ENCODE measurements at regions not wholly inside any gene's neighbourhood (a gene's known extent, or its start where the extent isn't known, plus 50 kb on each side); places are given as distances from the start of the nearest gene placed in this dataset.
"Not testable (repeated sequence)": the region's sequence is repeated elsewhere in the genome, so short reads cannot be mapped to it uniquely, and the experiment has no call there.

- no peak overlapping the region for H3K4me3 ChIP-seq (ENCODE audit: control insufficient read depth, low read depth, low read length)
- DNase-seq (ENCODE audit: low read depth) = no peak
- TF ChIP-seq, protein P1, sequence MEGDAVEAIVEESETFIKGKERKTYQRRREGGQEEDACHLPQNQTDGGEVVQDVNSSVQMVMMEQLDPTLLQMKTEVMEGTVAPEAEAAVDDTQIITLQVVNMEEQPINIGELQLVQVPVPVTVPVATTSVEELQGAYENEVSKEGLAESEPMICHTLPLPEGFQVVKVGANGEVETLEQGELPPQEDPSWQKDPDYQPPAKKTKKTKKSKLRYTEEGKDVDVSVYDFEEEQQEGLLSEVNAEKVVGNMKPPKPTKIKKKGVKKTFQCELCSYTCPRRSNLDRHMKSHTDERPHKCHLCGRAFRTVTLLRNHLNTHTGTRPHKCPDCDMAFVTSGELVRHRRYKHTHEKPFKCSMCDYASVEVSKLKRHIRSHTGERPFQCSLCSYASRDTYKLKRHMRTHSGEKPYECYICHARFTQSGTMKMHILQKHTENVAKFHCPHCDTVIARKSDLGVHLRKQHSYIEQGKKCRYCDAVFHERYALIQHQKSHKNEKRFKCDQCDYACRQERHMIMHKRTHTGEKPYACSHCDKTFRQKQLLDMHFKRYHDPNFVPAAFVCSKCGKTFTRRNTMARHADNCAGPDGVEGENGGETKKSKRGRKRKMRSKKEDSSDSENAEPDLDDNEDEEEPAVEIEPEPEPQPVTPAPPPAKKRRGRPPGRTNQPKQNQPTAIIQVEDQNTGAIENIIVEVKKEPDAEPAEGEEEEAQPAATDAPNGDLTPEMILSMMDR (IDR thresholded peaks at IDR 0.05; ENCODE audit: control insufficient read depth, insufficient read depth, low read depth, low read length, missing control alignments) = no peak
These were observed 264.3 kb upstream of the ADCY2 start for GRCh38 chr5:7131680-7132079.

- H3K4me3 ChIP-seq (ENCODE audit: control insufficient read depth, low read depth, low read length) = no peak overlapping the region
- DNase-seq (ENCODE audit: low read depth) = no peak
- TF ChIP-seq, protein P1 (IDR thresholded peaks at IDR 0.05; ENCODE audit: control insufficient read depth, insufficient read depth, low read depth, low read length, missing control alignments) = no peak
These were observed 249.1 kb upstream of the ADCY2 start for GRCh38 chr5:7146886-7147285.

DNA sequence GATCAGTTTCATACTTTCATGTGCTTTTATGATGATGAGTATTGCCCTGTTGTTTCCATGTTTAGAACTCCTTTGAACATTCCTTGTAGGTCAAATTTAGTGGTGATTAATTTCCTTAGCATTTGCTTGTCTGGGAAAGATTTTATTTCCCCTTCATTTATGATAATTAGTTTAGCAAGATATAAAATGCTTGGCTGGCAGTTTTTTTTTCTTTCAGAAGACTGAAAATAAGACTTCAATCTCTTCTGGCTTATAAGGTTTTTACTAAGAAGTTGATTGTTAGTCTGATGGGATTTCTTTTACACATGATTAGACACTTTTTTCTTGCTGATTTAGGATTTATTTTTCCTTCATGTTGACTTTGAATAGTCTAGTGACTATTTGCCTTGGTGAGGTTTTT is 238.9 kb upstream of the ADCY2 start:
- TF ChIP-seq, protein P1 (IDR thresholded peaks at IDR 0.05; ENCODE audit: control insufficient read depth, insufficient read depth, low read depth, low read length, missing control alignments) = no peak
- no peak for DNase-seq (ENCODE audit: low read depth)
- no peak overlapping the region for H3K4me3 ChIP-seq (ENCODE audit: control insufficient read depth, low read depth, low read length)

DNA sequence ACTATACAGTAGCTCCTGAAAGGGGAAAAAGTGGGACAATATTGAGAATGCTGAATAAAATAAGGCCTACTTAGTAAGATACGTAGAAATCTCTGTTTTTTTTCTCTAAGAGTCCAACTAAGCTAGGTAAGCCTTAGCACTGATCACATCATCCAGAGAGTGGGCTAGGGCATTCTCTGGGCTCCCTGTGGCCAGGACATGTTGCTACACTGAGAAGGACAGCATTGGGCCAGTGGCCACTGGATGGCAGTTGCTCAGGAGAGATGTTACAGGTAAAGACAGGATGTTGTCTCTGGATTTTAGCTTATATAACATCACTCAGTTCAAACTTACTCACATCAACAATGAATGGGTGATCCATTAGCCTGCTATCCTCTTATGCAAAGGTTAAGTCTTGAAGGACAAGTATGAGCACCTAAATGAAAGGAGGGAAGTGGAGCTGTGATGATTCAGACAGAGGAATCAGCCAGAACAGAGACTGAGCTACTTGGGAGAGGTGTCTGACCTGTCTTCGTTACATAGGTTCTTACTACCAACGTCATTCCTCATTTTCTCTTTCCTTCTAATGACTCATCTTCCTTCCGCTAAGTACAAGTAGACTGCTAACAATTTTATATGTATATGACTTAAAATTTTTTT is 226.6 kb upstream of the ADCY2 start:
- TF ChIP-seq, protein P1 (IDR thresholded peaks at IDR 0.05; ENCODE audit: control insufficient read depth, insufficient read depth, low read depth, low read length, missing control alignments) = no peak
- no peak for DNase-seq (ENCODE audit: low read depth)
- no peak overlapping the region for H3K4me3 ChIP-seq (ENCODE audit: control insufficient read depth, low read depth, low read length)

- not testable (repeated sequence) for H3K4me3 ChIP-seq (ENCODE audit: control insufficient read depth, low read depth, low read length); DNase-seq (ENCODE audit: low read depth)
These were observed 225.2 kb upstream of the ADCY2 start for GRCh38 chr5:7170785-7171184.

DNA sequence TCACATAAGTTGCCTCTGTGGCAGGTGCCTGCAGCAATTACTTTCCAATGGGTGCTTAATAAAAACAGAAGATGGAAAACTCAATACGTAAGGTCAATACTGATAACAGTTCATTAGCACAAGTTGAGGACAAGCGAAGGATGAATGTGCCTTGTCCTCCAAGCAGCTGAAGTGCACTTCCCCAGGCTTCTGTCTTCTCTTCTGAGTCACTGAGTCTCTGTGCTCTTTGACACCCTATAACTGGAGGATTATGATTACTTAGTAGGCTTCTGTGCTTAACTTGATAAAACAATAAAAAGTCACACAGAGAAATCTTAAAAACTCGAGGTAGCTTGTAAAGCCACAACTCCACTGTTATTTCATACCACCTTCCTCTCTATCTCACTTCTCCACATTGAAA is 216.6 kb upstream of the ADCY2 start:
- H3K4me3 ChIP-seq (ENCODE audit: control insufficient read depth, low read depth, low read length) = no peak overlapping the region
- TF ChIP-seq, protein P1 (IDR thresholded peaks at IDR 0.05; ENCODE audit: control insufficient read depth, insufficient read depth, low read depth, low read length, missing control alignments) = no peak
- DNase-seq (ENCODE audit: low read depth) = no peak

DNA sequence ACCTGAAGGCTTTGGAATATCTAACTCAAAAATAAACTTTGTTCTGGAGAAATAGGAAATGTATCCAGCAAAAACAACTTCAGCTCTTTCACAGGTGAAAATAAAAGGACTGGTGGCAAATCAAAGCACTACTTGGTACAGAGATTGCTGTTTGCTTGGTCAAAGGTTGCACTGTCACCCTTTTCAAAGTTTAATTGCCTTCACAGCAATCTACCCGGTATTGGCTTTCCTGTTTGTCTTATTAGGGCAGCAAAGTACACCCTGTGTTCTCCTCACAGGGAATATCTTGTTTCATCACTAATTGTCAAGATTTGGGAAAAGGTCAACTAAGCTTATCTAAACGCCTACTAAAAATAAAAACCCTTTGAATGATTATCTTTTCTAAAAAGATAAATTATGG is 214.1 kb upstream of the ADCY2 start:
- no peak overlapping the region for H3K4me3 ChIP-seq (ENCODE audit: control insufficient read depth, low read depth, low read length)
- no peak for DNase-seq (ENCODE audit: low read depth)
- TF ChIP-seq, protein P1 (IDR thresholded peaks at IDR 0.05; ENCODE audit: control insufficient read depth, insufficient read depth, low read depth, low read length, missing control alignments) = no peak

All from AG09309 (cell line).